ENCODE measurements at regions not wholly inside any gene's neighbourhood (a gene's known extent, or its start where the extent isn't known, plus 50 kb on each side); places are given as distances from the start of the nearest gene placed in this dataset.
"Not testable (repeated sequence)": the region's sequence is repeated elsewhere in the genome, so short reads cannot be mapped to it uniquely, and the experiment has no call there.

DNA sequence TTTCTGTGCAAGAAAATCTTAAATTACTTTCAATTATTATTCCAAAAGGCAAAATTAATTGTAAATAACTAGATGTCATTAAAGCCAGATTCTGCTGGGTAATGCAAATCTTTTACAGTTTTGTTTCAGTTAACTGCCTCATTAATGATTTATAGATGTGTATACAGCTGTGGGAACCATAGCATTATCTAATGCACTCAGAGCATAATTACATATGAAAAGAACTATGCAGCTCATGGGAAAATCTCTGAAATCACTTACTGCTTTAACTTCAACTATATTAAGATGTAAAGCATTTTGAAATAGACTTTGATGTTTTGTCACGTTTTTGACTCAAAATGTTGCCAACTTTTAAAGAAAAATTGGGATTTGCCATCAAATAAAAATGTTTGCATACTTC lies 630.3 kb upstream of the KLHL4 start:
- no peak for DNase-seq

DNA sequence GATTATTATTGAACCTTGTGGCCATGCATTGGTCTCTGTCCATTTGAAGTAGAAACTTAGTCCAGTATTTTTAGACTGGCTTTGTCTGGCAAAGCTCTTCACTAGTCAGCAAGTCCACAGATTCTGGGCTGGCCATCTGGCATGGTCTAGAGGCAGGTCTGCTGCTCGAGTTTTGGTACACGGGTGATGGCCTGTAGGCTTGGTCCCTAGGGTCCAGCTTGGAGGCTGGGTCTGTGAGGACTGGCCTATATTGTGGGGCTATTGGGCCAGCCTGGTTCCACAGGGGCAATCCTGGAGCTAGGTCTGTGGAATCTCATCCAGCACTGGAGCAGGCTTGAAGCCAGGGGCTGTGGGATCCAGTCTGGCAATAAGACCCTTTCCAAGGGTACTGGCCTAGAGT lies 607.6 kb upstream of the KLHL4 start:
- DNase-seq = no peak

DNA sequence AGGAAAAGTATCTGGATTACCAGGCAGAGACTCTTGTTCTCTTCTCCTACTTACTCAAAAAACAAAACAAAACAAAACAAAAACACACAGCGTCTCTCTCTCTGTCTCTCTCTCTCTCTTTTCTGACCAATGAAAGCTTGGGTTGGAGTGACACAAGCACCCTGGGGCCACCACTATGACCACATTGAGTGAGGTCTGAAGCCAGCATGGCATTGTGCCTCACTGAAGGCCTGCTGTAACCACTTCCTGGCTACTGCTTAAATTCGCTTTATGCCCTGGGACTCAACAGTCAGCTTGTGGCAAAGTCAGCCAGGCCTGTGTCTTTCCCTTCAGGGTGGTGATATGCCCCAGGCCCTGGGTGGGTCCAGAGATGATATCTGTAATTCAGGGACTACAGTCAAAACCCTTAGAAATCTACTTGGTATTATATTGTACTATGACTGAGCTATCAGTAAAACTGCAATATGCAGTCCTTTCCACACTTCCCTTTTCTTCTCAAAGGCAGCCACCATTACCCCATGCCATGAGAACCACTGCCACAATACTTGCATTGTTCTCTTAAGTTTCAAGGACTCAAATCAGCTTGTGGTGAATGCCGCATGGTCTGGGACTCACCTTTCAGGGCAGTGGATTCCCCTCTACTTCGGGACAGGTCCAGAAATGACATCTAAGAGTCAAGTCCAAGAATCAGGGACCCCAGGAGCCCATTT lies 606.8 kb upstream of the KLHL4 start:
- peak; percentile 23 for DNase-seq

DNA sequence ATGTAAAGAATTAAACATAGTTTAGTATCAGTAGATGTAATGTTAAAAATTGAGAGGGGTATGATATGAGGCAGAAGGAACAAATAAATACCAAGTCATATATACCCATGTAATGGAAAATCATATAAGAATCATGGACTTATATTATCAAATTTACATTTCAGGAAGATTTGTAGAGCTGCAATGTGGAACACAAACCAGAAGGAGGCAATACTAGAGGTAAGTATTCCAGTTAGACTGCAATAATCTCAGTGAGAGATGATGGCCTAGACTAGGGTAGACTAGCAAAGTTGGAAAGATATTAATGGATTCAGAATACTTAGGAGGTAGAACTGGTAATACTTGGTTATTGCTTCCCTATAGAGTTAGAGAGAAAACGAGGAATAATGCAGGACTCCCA lies 603.0 kb upstream of the KLHL4 start:
- DNase-seq = no peak

DNA sequence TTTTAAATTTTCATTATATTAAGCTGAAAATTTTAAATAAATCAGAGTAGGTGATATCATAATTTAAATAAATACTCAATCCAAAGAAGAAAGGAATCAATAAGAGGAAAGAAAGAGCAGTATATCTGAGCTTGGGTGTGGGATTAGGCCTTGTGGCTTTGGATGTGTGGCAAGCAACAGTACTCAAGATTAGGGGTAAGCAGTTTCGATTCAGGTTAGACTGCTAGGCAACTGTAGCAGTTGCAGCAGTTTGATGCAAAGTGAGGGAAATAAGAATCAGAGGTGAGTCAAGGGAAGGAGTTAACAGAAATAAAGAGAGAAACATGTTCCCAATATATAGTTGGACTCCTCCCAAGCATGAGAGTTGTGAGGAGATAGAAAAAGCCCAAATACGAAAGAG lies 599.6 kb upstream of the KLHL4 start:
- no peak for DNase-seq

DNA sequence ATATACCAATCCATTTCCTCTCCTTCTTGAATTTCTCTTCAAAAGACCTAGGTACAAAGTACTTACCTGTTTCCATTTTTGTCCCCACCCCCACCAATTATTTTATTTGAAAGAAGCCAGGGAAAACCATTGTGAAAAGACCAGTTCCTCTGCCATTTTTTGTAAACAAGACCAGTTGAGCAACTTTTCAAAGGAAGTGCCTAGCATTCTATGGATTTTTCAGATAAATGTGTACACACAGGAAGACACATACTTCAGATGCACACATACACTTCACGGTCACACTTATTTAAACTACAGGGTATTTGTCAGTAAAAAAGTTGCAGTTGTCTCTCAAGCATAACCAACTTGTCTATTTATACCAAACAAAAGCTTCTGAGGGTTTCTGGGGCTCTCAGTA lies 587.2 kb upstream of the KLHL4 start:
- DNase-seq = no peak

DNA sequence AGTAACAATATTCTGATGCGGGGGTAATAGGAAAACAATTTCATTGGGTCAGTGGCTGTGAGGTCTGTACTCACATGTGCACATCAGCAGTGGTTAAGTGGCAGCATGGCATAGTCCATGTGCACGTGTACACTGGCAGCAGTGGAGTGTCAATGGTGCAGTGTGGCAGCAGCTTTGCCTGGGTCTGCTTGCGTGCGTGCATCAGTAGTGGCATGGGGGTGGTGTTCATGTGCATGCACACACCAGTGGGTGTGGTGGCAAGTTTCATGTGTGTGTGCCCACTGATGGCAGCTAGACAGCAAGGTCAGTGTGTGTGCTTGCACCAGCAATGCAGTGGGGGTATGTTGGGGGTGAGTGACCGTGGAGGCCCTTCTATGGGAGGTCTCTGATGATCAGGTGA lies 581.6 kb upstream of the KLHL4 start:
- no peak for DNase-seq

DNA sequence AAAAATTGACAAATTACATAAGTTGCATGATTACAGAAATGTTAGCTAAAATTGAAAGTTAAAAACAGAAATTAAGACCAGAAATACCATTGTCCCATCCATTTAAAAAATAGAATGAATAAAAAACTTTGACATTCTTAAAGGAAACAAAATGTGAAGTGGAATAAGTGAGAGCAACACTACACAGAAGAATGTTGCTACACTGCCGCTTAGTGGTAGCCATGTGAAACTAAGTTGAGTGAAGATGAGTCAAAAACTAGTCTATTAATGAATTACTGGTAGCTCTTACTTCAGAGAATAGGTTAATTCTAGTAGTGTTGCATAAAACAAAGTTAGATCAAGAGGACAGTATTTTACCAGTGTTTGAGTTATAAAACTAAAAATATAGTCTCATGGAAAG lies 571.0 kb upstream of the KLHL4 start:
- DNase-seq = peak; percentile 46

DNA sequence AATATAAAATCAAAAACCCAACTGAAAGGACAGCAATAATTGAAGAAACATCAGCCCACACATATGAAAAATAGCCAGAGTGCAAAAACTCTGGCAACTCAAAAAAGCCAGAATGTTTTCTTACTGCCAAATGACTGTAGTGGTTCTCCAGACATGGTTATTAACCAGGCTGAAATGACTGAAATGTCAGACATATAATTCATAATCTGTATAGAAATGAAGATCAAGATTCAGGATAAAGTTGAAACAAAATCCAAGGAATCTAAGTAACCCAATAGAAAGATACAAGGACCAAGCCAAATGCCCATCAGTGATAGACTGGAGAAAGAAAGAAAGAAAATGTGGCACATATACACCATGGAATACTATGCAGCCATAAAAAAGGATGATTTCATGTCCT lies 553.3 kb upstream of the KLHL4 start:
- no peak for DNase-seq

DNA sequence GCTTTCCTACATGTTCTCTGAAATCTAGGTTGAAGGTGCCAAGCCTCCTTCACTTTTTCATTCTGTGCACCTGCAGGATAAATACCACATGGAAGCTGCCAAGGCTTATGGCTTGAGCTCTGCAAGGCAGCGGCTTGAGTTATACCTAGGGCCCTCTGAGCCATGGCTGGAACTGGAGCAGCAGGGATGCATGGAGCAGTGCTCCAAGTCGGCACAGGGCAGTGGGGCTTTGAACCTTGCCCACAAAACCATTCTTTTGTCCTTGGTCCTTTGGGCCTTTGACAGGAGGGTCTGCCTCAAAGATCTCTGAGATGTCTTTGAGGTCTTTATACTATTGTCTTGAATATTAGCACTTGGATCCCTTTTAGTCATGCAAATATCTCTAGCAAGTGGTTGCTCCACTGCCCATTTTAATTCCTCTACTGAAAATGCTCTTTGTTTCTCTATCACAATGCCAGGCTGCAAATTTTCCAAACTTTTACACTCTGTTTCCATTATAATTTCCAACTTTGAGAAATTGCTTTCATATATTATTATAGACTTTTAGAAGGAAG lies 536.2 kb upstream of the KLHL4 start:
- no peak for DNase-seq

DNA sequence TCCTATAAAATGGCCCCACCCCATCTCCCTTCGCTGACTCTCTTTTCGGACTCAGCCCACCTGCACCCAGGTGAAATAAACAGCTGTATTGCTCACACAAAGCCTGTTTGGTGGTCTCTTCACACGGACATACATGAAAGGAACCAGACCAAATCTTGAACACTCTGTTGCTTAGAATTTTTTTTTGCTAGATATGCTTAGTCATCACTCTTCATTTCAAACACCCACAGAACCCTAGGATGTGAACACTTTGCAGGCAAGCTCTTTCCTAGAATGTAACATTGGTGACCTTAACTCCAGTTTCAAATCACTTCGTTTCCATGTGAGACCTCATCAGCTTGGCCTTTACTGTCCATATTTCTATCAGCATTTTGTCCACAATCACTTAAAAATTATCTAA lies 530.3 kb upstream of the KLHL4 start:
- DNase-seq = not testable (repeated sequence)

DNA sequence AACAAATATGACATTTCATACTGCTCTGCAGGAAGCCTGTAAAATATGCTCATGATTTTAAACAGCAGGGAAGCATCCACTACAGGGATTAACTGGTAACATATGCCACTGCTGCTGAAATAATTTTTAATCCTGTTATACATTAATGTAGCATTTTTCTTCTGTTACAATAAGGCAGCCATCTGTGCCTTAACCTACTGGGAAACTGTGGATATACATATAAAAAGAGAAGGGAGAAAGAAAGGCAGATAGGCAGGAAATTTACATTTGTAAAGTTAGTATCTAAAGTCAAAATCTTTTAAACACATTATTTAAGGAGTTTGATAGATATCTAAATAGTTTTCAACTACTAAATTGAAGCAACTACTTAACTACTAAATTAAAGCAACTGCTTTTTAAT lies 514.6 kb upstream of the KLHL4 start:
- DNase-seq = no peak

DNA sequence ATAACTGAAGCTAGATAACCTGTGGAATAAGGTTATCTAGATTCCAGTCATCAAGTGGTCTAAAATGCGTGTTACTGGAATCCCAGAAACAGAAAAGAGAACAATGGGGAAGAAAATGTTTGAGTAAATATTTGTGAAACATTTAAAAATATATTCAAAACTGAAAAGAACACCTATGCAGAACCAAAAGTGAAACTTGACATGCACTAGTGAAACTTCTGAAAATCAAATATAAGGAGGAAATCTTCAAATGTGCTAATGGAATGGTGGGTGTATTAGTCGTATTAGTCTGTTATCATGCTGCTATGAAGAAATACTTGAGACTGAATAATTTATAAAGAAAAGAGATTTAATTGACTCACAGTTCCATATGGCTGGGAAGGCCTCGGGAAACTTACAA lies 512.4 kb upstream of the KLHL4 start:
- no peak for DNase-seq

DNA sequence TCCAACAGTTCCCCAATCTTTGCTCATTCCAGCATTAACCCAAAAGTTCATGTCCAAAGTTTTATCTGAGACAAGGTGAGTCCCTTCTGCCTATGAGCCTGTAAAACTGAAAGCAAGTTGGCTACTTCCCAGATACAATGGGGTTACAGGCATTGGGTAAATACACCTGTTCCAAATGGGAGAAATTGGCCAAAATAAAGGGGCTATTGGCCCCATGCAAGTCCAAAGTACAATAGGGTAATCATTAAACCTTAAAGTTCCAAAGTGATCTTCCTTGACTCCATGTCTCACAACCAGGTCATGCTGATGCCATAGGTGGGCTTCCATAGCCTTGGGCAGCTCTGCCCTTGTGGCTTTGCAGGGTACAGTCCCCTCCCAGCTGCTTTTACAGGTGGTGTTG lies 511.7 kb upstream of the KLHL4 start:
- DNase-seq = no peak

DNA sequence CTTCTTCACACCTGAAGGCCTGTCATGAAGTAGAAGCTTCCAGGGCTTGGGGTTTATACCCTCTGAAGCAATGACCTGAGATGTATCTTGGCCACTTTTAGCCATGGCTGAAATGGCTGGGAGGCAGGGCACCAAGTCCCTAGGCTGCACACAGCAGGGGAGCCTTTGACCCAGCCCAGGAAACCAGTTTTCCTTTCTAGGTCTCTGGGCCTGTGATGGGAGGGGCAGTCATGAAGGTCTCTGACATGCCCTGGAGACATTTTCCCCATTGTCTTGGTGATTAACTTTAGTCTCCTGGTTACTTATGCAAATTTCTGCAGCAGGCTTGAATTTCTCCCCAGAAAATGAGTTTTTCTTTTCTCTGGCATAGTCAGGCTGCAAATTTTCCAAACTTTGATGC lies 511.0 kb upstream of the KLHL4 start:
- DNase-seq = no peak

DNA sequence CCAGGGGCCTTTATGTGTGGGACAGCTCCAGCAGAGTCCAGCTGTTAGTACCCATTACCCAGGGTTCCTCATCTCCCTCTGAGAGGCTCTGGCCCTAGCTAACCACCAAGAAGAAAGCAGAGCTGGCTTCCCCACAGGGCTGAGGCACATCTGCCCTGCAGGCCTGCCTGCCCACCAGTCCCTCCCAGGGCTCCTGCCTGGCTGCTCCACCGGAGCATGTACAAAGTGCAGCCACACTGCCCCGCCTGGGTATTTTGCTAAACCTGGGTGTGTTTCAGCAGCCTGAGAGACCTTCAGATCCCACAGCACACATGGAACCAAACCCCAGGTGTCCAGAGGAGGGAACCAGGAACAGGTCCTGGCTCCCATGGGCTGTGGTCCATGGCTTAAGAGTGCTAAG lies 500.4 kb upstream of the KLHL4 start:
- DNase-seq = no peak

DNA sequence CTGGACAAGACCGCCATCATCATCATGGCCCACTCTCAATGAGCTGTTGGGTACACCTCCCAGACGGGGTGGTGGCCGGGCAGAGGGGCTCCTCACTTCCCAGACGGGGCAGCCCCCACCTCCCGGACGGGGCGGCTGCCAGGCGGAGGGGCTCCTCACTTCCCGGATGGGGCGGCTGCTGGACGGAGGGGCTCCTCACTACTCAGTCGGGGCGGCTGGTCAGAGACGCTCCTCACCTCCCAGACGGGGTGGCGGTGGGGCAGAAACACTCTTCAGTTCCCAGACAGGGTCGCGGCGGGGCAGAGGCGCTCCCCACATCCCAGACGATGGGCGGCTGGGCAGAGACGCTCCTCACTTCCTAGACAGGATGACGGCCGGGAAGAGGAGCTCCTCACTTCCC lies 484.5 kb upstream of the KLHL4 start:
- DNase-seq = not testable (repeated sequence)

DNA sequence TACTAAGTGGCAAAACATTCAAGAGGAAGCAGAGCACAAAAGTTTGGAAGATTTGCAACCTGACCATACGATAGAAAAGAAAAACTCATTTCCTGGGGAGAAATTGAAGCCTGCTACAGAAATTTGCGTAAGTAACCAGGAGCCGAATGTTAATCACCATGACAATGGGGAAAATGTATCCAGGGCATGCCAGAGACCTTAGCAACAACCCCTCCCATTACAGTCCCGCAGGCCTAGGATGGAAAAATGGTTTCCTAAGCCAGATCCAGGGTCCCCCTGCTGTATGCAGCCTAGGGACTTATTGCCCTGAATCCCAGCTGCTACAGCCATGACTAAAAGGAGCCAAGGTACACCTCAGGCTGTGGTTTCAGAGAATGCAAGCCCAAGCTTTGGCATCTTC lies 472.2 kb upstream of the KLHL4 start:
- no peak for DNase-seq

DNA sequence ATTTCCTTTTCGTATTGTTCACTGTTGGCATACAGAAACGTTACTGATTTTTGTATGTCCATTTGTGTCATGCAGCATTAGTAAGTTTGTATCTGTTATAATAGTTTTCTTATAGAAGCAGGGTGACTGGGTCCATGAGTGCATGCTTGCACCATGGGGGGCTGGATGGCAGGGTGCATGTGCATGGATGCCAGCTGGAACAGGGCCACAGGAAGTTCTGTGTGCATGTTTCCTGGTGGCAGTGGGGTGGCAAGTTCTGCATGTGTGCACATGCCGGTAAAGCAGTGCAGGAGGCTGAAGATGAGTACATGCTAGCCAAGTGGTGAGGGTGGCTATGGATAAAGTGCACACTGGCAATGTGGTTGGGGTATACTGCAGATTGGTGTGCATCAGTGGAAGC lies 468.0 kb upstream of the KLHL4 start:
- no peak for DNase-seq

DNA sequence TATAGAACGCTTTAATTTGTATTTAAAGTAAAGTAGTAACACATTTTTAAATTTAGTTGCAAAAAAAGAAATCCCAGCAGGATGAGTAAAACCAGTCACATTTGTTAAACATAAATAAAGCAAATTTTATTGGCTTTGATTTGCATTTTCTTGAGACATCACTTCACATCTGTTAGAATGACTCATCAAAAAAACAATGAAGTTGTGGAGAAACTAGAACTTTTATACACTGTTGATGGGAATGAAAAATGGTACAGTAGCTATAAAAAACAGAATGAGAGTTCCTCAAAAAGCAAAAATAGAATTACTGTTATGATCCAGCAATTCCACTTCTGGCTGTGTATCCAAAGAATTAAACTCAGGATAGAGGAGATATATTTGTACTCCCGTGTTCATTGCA lies 454.0 kb upstream of the KLHL4 start:
- DNase-seq = no peak

DNA sequence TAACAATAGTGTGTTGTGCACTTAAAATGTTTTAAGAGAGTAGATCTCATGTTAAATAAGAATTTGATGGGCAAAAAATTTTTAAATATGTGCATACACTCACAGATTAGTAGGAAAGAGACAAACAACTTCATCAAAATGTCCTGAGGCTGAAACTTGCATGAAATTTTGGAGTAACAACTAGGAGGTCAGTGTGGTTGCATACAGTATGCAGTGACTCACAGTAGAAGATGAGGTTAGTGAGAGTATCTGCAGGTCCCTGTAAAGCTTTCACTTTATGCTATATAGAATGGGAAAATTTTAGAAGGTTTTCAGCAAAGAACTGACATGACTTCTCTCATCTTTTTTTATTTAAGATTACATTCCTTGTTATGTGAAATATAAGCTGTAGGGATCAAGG lies 453.1 kb upstream of the KLHL4 start:
- no peak for DNase-seq

DNA sequence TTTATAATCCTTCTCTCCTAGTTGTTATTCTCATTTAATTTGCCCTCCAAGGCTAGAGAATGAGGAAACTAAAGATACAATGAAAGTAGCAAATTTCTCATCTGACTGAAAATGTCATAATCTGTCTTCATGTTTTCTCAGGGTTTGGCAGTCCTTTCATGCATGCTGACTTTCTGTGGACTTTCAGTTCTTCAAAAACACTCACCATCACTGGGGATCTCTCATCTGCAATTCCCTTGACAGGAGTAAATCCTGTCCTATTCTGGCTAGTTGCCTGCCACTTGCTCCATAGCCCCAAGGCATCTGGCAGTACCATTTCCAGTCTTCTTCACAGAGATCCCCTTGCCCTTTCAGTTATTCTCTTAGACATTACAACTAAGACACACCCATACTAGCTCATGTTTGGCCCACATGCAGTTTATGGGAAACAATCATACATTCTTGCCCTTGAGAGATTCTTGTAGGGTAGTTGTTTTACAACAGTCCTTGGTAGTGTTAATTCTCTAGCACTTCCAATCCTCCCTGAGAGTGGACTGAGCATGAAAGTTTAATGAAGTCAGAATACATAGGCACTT lies 449.7 kb upstream of the KLHL4 start:
- DNase-seq = no peak

DNA sequence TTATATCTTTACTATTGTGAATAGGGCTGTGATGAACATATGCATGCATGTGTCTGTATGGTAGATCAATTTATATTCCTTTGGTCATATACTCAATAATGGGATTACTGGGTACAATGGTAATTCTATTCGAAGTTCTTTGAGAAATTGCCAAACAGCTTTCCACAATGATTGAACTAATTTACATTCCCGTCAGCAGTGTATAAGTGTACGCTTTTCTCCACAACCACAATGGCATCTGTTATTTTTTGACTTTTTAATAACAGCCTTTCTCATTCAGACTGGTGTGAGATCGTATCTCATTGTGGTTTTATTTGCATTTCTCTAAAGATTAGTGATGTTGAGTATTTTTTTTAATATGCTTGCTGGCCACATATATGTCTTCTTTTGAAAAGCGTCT lies 439.4 kb upstream of the KLHL4 start:
- no peak for DNase-seq

DNA sequence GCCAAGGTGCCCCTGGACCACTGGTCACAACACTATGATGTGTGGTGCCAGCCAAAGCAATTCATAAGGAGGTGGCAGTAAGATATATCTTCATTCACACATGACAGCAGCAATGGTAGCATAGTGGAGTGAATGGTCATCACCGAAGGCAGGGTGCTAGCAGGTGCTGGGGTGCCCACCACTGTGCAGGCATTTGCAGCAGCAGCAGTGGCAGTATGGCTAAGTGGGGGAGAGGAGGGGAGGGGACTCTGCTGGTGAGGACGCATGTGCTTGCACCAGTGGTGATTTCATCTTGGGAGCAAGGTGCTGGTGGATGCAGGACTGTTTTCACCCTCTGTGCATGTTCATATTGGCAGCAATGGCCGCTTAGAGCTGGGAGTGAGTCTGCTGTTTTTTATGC lies 419.1 kb upstream of the KLHL4 start:
- no peak for DNase-seq

DNA sequence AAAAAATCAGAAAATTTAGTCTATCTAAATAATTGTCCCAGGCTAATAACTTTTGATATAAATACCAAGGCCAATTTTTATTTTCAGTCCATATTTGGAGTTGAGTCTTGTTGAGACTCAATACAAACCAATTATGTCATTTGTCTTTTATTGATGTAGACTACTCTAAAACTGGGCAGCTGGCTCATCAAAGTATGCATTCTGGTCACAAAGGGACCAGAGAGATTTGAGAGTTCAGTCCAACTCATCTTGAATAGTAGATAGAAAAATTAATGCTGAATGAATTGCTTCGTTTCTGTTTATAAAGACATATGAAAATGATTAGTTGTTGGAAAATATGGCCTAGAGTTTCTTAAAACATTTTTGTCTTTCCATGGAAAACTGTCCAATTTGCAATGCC lies 412.5 kb upstream of the KLHL4 start:
- DNase-seq = no peak

All from hematopoietic multipotent progenitor cell treated with erythropoietin and hydrocortisone succinate and interleukin-3 and kit ligand, for 4 days (in vitro differentiated cells).